HG02571 (cell line): ENCODE measurements at regions not wholly inside any gene's neighbourhood (a gene's known extent, or its start where the extent isn't known, plus 50 kb on each side); places are given as distances from the start of the nearest gene placed in this dataset.

Experiments used
- ATAC-seq: cut with Tn5 transposase; IDR thresholded peaks from one replicate; pipeline ENCODE4 v1.9.1; 2021; ENCODE audit warnings: mild to moderate bottlenecking, moderate library complexity; ENCODE audit not compliant: unreplicated experiment

DNA sequence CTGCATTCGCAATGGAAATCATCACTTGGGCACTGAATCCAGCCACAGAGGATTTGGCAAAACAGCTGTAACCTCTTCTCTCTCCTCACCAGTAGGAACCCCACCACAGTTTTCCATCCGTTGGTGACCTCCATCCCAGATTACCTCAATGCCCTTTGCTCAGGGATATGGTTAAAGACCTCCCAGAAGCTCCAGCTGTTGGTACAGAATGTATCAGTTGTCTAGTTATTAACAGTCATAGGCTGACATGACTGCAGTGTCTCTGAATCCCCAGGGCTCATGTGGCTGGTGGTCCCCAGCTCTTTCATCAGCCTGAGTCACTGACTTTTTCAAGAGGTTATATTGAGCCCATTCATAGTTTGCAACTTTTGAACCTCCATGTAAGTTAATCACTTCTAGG is 189.8 kb upstream of the HHIP start:
- ATAC-seq, result no peak

DNA sequence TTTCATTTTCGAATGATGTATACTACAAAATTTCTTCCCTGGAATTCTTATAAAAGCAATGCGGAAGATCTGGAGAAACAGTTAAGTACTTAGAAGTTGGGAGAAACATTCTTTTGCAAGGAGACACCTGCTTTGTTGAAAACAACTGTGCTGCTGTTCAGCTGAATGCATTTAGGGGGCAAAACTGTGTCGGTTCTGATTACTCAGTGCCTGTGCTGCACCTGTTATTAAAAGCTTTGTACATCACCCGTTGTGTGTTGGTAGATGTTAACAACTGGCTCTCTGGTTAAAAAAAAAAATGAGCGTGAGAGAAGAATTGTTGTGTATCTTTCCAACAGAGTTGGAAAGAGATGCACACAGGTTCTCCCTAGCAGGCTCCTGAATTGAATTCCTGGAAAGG is 184.1 kb upstream of the HHIP start:
- ATAC-seq, result no peak

GRCh38 chr4:144463236-144463635 is 182.7 kb upstream of the HHIP start:
- no peak for ATAC-seq

DNA sequence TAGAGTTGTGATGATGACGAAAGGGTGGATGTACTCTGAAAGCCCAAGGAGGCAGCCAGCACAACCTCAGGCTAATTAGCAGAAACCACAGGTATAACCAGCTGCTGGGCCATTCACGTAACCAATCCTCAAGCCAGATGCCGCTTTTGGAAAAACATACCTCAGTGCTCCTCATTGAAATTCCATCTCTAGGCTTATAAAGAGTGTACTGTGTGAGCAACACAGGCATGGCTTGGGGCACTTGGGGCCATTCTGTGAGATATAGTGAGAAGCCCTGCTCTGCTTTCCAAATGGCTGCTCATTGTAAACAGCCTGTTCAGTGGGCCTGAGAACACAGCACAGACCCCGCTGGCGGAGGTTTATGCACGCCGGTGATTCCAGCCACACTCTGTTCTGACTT is 182.1 kb upstream of the HHIP start:
- no peak for ATAC-seq

DNA sequence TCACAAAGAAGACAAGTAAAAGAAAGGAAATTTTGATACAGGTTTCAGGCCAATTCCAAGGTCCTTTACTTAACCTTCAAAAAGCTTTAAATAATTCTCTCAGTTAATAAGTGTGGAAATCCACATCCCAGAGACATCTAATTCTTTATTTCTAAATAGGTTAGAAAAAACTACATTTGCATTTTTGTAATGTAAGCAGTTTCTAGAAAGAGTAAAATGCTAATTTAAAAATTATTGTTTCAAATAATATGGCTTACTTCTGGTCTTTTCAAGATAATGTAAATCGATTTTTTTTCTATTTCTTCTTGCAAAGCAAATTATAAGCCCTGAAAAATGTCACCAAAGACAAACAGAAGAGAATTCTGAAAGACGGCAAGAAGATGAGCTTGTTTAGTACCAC is 180.4 kb upstream of the HHIP start:
- no peak for ATAC-seq

GRCh38 chr4:144480068-144480467 is 165.9 kb upstream of the HHIP start:
- ATAC-seq, result no peak

GRCh38 chr4:144489831-144490230 is 156.1 kb upstream of the HHIP start:
- no peak for ATAC-seq

DNA sequence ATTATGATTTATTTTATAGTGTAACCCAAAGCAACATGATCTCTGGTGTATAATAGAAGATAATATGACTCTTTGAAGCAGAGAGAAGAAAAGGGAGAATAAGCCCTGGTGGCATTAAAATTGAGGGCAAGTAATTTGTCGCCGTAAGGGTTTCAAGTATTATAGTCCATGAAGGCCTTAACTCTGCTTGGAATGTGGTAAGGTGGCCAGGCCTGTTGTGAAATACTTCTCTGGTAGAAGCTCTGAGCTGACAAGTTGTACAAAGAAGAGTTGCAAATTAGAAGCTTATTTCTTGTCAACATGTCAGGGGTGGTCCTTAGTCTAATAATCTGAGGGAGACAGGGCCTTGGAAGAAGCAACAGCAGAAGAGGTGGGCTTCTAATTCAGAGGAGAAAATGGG is 151.7 kb upstream of the HHIP start:
- ATAC-seq, result no peak

GRCh38 chr4:144495944-144496343 is 150.0 kb upstream of the HHIP start:
- no peak for ATAC-seq

- ATAC-seq, result no peak
Observed at GRCh38 chr4:144499777-144500176, 146.2 kb upstream of the HHIP start.

DNA sequence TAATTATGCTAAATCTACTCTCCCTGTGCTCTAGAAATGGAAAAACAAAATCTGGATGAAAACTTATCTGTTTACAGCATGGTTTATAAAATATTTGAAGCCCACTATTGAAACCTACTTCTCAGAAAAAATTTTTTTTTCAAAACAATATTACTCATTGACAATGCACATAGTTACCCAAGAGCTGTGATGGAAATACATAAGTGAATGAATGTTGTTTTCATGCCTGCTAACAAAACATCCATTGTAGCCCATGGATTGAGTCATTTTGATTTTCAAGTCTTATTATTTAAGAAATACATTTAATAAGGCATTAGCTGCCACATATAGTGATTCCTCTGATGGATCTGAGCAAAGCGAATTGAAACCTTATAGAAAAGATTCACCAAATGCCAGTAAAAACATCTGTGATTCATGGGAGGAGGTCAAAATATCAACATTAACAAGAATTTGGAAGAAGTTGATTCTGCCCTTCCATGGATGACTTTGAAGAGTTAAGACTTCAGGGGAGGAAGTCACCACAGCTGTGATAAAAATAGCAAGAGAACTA is 144.7 kb upstream of the HHIP start:
- ATAC-seq, result no peak

- ATAC-seq, result no peak
Observed at GRCh38 chr4:144504883-144505282, 141.1 kb upstream of the HHIP start.

DNA sequence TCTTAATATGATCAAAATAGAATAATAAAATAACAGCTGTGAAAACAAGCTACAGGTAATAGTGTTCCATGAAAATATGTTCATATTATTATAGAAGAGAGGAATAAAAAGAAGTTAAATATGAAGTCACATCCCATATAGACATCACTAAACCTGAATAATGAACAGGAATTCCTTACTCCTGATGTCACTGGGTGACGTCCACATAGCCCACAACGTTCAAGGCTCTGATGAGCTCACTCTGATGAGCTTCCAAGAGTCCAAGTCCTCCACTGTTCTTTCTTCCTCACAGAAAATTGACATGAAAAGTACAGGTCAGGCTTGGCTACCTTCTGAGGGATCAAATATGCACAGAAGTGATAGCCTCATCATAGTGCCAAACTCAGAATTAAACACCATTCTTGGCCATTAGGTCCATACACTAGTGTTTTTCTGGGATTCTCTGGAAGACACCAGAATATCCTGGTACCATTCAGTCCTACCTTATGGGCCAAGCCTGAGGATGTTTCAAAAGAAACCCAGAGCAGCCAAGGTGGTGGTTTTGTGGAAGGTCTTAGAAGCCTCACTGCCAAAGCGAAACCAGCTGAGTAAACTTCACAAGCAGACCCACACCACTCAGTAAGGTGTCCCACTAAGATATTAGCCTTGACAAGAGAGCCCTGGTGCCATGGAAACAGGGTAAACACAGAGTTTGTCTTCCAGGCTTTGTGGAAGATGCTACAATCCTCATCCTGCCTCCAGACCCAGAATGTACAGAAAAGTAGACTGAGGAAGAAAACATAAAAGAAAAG is 138.4 kb upstream of the HHIP start:
- no peak for ATAC-seq

GRCh38 chr4:144509088-144510015 is 136.6 kb upstream of the HHIP start:
- ATAC-seq, result no peak

- ATAC-seq, result no peak
Observed at GRCh38 chr4:144514736-144515135, 131.2 kb upstream of the HHIP start.

DNA sequence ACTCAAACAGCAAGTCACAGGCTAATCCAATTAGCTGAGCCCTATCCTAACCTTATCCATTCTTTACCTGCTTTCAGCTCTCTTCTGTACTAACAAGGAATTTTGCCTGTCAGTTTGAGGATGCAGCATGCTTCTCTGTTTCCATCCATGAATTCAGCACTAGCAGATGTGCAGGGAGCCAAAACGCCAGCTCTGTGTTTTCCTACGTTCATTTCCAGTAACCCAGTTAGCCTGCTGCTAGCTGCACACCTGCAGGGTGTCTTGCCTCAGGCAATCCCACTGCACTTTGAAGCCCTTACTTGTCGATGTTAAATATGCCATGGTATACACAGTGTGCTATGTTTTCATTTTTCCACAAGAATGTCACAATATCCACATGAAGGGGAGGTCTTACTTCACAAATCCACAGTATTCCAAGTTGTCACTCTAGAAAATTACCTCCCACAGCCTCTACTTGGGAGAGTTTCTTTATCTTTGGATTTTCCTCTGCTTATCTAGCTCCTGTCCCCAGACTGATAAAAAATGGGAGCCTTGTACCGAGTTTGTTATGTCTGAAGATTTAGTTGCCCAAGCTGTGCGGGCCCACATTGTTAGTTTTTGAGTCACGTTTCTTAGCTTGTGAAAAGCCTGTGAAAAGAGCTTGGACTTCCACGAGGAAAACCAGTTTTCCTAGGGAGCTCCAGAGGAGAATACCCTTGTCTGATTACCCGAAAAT is 127.6 kb upstream of the HHIP start:
- ATAC-seq, result no peak

GRCh38 chr4:144531841-144532240 is 114.1 kb upstream of the HHIP start:
- ATAC-seq, result no peak

- ATAC-seq, result peak; percentile 99
Observed at GRCh38 chr4:144547678-144548298, 98.2 kb upstream of the HHIP start.

DNA sequence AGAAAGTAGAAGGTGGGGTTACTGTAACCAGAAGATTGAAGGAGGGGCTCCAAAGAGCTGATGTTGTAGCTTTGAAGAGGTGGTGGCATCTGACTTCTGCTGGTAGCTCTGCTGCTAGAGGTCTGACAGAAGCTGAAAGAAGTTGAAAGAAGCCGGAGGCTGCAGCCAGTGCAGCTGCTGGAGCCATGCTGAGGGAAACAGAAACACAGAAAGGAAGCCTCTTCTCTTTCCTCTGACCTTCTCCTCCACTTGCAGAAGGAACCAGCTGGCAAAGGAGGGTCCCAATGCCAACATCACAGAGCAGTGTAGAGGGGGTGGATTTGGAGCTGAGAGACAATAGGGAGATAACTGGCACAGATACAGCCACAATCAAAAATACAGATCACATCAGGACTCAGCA is 89.3 kb upstream of the HHIP start:
- ATAC-seq, result no peak

- ATAC-seq, result no peak
Observed at GRCh38 chr4:144557404-144557803, 88.6 kb upstream of the HHIP start.
